Natural killer cell treated with Interleukin-12 subunit alpha and Interleukin-12 subunit beta and Interleukin-15 and Interleukin-18, amount 100 ng/mL, for 72 hours (primary cell): ENCODE measurements at regions not wholly inside any gene's neighbourhood (a gene's known extent, or its start where the extent isn't known, plus 50 kb on each side); places are given as distances from the start of the nearest gene placed in this dataset.

ENCODE experiments used
- ATAC-seq, 2 donors: fragments of 150-1000 bp; cut with Tn5 transposase in 1 of 2; sonication (Bioruptor Pico), chemical (Tn5 transposase) in 1 of 2; 2 replicates each; pipeline ENCODE4 v1.10.0; 2021
- DNase-seq: peaks from one replicate; pipeline ENCODE4 v3.0.0; 2022; ENCODE audit warnings: low spot score
- H3K27ac Mint-ChIP-seq, 2 donors: 1 replicate in 1 of 2; 2 replicates in 1 of 2; pipeline ENCODE4 v1.8.0; 2022; ENCODE audit warnings: mixed read lengths in 2 of 2, mild to moderate bottlenecking in 1 of 2, moderate library complexity in 1 of 2
- H3K27me3 Mint-ChIP-seq, 2 donors: 1 replicate in 1 of 2; 2 replicates in 1 of 2; pipeline ENCODE4 v1.8.0; 2022; ENCODE audit warnings: mixed read lengths in 2 of 2
- H3K36me3 Mint-ChIP-seq: one replicate; pipeline ENCODE4 v1.8.0; 2022; ENCODE audit warnings: mixed read lengths
- H3K4me1 Mint-ChIP-seq, 2 donors: 1 replicate in 1 of 2; 2 replicates in 1 of 2; pipeline ENCODE4 v1.8.0; 2022; ENCODE audit warnings: low read depth in 2 of 2, mixed read lengths in 2 of 2, mild to moderate bottlenecking in 1 of 2
- H3K4me3 Mint-ChIP-seq: one replicate; pipeline ENCODE4 v1.8.0; 2022; ENCODE audit warnings: mixed read lengths
- H3K9me3 Mint-ChIP-seq: 2 replicates; pipeline ENCODE4 v1.8.0; 2022; ENCODE audit warnings: mixed read lengths

- Mint-ChIP-seq H3K9me3 (peaks cover 19% of the 10 kb centered on the region), H3K4me3 (no peak overlapping the region), H3K27ac (no peak overlapping the region), H3K36me3 (no peaks in the 10 kb centered on the region), H3K27me3 (no peaks in the 10 kb centered on the region), H3K4me1 (no peaks in the 10 kb centered on the region)
- no peak for ATAC-seq
- DNase-seq = no peak
Observed at GRCh38 chr11:28736256-28736655, 628.1 kb downstream of the METTL15 start.

- no peak for ATAC-seq
- no peaks in the 10 kb centered on the region for H3K27me3 Mint-ChIP-seq
- no peak overlapping the region for H3K27ac Mint-ChIP-seq
- H3K4me3 Mint-ChIP-seq = no peak overlapping the region
- no peaks in the 10 kb centered on the region for H3K4me1 Mint-ChIP-seq
- H3K9me3 Mint-ChIP-seq = peaks cover 19% of the 10 kb centered on the region
- no peaks in the 10 kb centered on the region for H3K36me3 Mint-ChIP-seq
- no peak for DNase-seq
Observed at GRCh38 chr11:28735511-28735910, 627.3 kb downstream of the METTL15 start.

DNA sequence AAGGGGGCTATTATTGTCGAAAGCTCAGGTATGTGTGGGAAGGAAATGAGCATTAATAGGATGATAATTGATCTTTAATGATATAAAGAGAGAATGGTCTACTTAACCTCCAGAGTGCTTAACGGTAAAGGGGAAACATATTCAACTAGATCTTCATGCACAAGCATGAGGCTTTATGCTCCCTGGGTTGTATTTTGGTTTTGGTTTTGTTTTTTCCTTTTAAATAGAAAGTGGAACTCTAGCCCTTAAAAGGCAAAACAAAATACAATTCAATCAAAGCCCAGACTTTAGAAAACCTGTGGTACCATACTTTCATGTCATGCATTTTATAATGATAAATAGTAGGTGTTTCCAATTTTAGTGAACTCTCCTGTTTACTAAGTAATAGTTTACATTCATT is 622.7 kb downstream of the METTL15 start:
- Mint-ChIP-seq H3K4me3 (no peak overlapping the region), H3K36me3 (no peaks in the 10 kb centered on the region), H3K27me3 (no peaks in the 10 kb centered on the region), H3K27ac (no peak overlapping the region), H3K9me3 (peaks cover 27% of the 10 kb centered on the region), H3K4me1 (no peaks in the 10 kb centered on the region)
- no peak for DNase-seq
- no peak for ATAC-seq

GRCh38 chr11:28730336-28730735 is 622.1 kb downstream of the METTL15 start:
- DNase-seq = no peak
- Mint-ChIP-seq H3K4me1 (no peaks in the 10 kb centered on the region), H3K27ac (no peak overlapping the region), H3K4me3 (no peak overlapping the region), H3K36me3 (no peaks in the 10 kb centered on the region), H3K9me3 (peaks cover 27% of the 10 kb centered on the region), H3K27me3 (no peaks in the 10 kb centered on the region)
- ATAC-seq = no peak

DNA sequence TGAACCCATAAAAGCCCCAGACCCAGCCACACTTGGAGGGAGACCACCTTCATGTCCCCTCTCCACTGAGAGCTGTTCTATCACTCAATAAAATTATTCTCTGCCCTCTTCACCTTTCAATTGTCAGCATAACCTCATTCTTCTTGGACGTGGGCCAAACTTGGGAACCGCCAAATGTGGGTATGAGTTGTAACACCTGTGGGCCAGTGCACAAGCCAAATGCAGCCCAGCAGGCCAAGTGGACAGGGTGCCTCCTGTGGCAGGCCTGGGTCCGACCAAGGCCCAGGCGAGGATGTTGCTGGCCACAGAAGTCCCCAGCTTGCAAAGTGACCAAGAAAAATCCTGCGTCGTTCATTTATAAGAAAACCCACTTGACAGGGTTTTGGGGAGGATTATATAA is 621.2 kb downstream of the METTL15 start:
- Mint-ChIP-seq H3K9me3 (peaks cover 24% of the 10 kb centered on the region), H3K4me3 (no peak overlapping the region), H3K4me1 (no peaks in the 10 kb centered on the region), H3K27me3 (no peaks in the 10 kb centered on the region), H3K27ac (no peak overlapping the region), H3K36me3 (no peaks in the 10 kb centered on the region)
- ATAC-seq (no peak), DNase-seq (no peak)

DNA sequence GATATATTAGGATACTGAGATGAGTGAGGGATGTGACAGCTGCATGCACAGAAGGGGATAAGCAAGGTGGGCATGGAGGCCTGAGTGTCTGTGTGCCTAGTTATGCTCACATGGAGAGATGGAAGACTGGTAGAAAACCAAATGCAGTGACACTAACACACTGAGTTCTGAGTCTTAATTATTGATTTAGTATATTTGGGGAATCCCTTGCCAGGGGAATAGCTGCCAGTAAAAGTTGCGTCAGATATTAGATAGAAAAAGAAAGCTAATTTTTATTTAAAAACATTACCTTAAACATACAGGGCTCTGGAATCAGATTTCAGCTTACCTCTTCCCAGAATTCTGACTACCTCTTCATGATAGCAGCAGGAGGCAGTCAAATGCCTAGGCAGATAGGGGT is 620.5 kb downstream of the METTL15 start:
- Mint-ChIP-seq H3K4me3 (no peak overlapping the region), H3K27me3 (no peaks in the 10 kb centered on the region), H3K9me3 (peaks cover 19% of the 10 kb centered on the region), H3K4me1 (no peaks in the 10 kb centered on the region), H3K27ac (no peak overlapping the region), H3K36me3 (no peaks in the 10 kb centered on the region)
- DNase-seq (no peak), ATAC-seq (no peak)

GRCh38 chr11:28727254-28727653 is 619.1 kb downstream of the METTL15 start:
- H3K4me1 Mint-ChIP-seq = no peaks in the 10 kb centered on the region
- H3K9me3 Mint-ChIP-seq = peaks cover 11% of the 10 kb centered on the region
- H3K4me3 Mint-ChIP-seq = no peak overlapping the region
- no peak for ATAC-seq
- no peaks in the 10 kb centered on the region for H3K27me3 Mint-ChIP-seq
- H3K36me3 Mint-ChIP-seq = no peaks in the 10 kb centered on the region
- no peak overlapping the region for H3K27ac Mint-ChIP-seq
- DNase-seq = no peak

DNA sequence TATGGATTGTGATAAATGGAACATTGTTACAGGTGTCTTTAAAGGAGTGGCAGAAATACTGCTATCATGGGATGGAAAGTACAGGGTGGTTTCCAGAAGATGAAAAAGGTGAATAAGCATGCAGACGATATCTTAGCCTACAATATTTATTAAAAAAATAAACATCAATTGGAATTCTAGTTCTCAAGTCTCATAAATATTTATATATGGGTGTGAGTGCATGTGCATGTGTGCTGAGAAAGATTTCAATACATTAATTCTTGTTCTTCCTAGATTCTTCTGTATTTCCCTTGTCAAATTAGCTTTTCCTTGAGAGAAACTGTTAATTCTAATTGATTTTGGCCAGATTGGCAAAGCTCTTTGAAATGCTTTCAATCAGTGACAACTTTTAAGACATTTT is 618.2 kb downstream of the METTL15 start:
- Mint-ChIP-seq H3K4me1 (no peaks in the 10 kb centered on the region), H3K27ac (no peak overlapping the region), H3K4me3 (no peak overlapping the region), H3K36me3 (no peaks in the 10 kb centered on the region), H3K27me3 (no peaks in the 10 kb centered on the region), H3K9me3 (peaks cover 11% of the 10 kb centered on the region)
- no peak for ATAC-seq
- no peak for DNase-seq

DNA sequence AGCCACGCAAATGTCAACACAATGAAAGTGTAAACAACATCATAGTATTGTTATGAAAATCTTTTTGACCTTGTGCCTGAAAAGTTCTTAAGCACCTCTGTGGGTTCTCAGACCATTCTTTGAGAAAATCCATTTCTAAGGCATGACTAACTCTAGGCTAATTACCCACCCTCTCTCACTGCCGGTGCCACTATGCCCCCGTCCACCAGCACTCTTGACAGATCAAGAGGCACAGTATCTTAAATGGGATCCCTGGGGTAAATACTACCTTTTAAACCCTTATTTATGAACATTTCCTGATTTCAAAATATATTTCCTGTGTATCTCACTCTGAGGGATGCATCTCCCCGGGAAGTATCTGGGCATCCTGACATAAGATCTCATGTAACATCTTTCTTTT is 607.5 kb downstream of the METTL15 start:
- Mint-ChIP-seq H3K9me3 (peaks cover 2% of the 10 kb centered on the region), H3K4me1 (no peaks in the 10 kb centered on the region), H3K27ac (no peak overlapping the region), H3K36me3 (no peaks in the 10 kb centered on the region), H3K4me3 (no peak overlapping the region), H3K27me3 (no peaks in the 10 kb centered on the region)
- no peak for DNase-seq
- ATAC-seq = no peak

- no peaks in the 10 kb centered on the region for H3K4me1 Mint-ChIP-seq
- no peak overlapping the region for H3K4me3 Mint-ChIP-seq
- DNase-seq = no peak
- peaks cover 9% of the 10 kb centered on the region for H3K9me3 Mint-ChIP-seq
- no peaks in the 10 kb centered on the region for H3K27me3 Mint-ChIP-seq
- H3K27ac Mint-ChIP-seq = no peak overlapping the region
- no peaks in the 10 kb centered on the region for H3K36me3 Mint-ChIP-seq
- ATAC-seq = no peak
Observed at GRCh38 chr11:28713850-28714249, 605.7 kb downstream of the METTL15 start.

DNA sequence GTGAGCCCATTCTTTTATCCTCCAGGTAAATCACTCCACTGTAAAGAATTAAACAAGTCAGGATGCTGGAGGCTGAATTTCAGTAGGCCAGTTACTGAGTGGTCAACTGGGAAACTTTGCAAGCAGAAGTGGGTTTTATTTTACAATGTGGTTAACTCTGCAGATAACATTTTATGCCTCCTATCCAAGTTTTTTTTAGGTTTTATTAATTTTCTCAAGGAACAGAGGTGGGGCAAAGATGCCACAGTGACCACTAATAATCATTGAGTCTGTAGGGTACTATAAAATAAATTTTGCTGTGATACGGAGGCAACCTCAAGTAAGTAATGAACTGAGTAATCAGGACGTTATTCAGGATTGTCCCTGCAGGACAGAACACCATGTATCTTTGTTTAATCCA is 599.9 kb downstream of the METTL15 start:
- ATAC-seq (no peak), DNase-seq (no peak)
- H3K9me3 Mint-ChIP-seq = peaks cover 14% of the 10 kb centered on the region
- no peak overlapping the region for H3K27ac Mint-ChIP-seq
- no peaks in the 10 kb centered on the region for H3K4me1 Mint-ChIP-seq
- H3K36me3 Mint-ChIP-seq = no peaks in the 10 kb centered on the region
- H3K27me3 Mint-ChIP-seq = no peaks in the 10 kb centered on the region
- H3K4me3 Mint-ChIP-seq = no peak overlapping the region

GRCh38 chr11:28704801-28705200 is 596.6 kb downstream of the METTL15 start:
- Mint-ChIP-seq H3K27ac (no peak overlapping the region), H3K27me3 (no peaks in the 10 kb centered on the region), H3K9me3 (peaks cover 11% of the 10 kb centered on the region), H3K36me3 (no peaks in the 10 kb centered on the region), H3K4me1 (no peaks in the 10 kb centered on the region), H3K4me3 (no peak overlapping the region)
- no peak for DNase-seq
- no peak for ATAC-seq

GRCh38 chr11:28703371-28703770 is 595.2 kb downstream of the METTL15 start:
- no peak overlapping the region for H3K27ac Mint-ChIP-seq
- H3K4me1 Mint-ChIP-seq = no peaks in the 10 kb centered on the region
- ATAC-seq (no peak), DNase-seq (no peak)
- H3K9me3 Mint-ChIP-seq = peaks cover 11% of the 10 kb centered on the region
- no peak overlapping the region for H3K4me3 Mint-ChIP-seq
- no peaks in the 10 kb centered on the region for H3K27me3 Mint-ChIP-seq
- no peaks in the 10 kb centered on the region for H3K36me3 Mint-ChIP-seq

DNA sequence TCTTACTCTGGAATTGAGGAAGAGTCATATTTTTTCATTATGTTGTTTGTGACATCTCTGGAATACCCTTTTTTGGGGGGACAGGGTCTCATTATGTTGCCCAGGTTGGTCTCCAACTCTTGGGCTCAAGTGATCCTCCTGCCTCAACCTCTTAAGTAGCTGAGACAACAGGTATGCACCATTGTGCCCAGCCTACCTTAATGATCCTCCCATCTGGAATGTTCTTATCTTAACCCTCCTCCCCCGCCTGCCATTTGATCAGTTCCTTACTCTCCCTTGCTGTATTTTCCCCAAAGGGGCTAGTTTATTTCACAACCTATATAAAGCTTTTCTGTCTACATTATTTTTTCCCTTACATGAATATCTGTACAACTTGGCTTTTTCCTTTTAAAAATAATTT is 594.7 kb downstream of the METTL15 start:
- Mint-ChIP-seq H3K36me3 (no peaks in the 10 kb centered on the region), H3K27ac (no peak overlapping the region)

DNA sequence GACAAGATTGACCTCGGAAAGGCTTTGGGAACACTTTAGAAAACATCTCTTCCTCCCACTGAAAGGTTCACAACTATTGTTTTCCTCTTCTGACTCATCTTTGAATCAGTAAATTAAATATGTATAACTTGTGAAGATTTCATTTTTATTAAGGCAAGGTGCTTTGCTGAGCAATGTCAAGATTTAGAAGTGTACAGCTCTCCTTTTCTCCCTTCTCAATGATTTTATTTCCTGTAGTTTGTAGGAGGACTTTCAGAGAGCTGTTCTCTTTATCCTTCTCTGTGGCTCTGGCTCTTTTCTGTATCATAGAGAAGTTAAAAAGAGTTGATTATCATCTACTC is 594.2 kb downstream of the METTL15 start:
- peaks cover 11% of the 10 kb centered on the region for H3K9me3 Mint-ChIP-seq
- no peaks in the 10 kb centered on the region for H3K27me3 Mint-ChIP-seq
- DNase-seq (no peak), ATAC-seq (no peak)
- H3K36me3 Mint-ChIP-seq = no peaks in the 10 kb centered on the region
- H3K4me3 Mint-ChIP-seq = no peak overlapping the region
- H3K4me1 Mint-ChIP-seq = no peaks in the 10 kb centered on the region
- no peak overlapping the region for H3K27ac Mint-ChIP-seq

More for the DNA sequence above, 594.7 kb downstream of the METTL15 start:
- Mint-ChIP-seq H3K9me3 (peaks cover 11% of the 10 kb centered on the region), H3K4me1 (no peaks in the 10 kb centered on the region), H3K27me3 (no peaks in the 10 kb centered on the region), H3K4me3 (no peak overlapping the region)
- DNase-seq (no peak), ATAC-seq (no peak)
